Endothelial cell (in vitro differentiated cells): ENCODE measurements at regions not wholly inside any gene's neighbourhood (a gene's known extent, or its start where the extent isn't known, plus 50 kb on each side); places are given as distances from the start of the nearest gene placed in this dataset. TPM values are rescaled to one million over a fixed set of nuclear protein-coding genes. Genes with fewer than 3 reads are reported as not detected.

Source experiments
- DNase-seq: peaks from one replicate; pipeline ENCODE4 v3.0.0; 2021; ENCODE audit warnings: low spot score
- H3K27ac Mint-ChIP-seq: one replicate; pipeline ENCODE4 v1.8.0; 2021; ENCODE audit warnings: mixed read lengths, inconsistent platforms; ENCODE audit not compliant: unreplicated experiment
- H3K27me3 Mint-ChIP-seq: one replicate; pipeline ENCODE4 v1.8.0; 2021; ENCODE audit warnings: mild to moderate bottlenecking, moderate library complexity, mixed read lengths, inconsistent platforms; ENCODE audit not compliant: unreplicated experiment
- H3K36me3 Mint-ChIP-seq: one replicate; pipeline ENCODE4 v1.8.0; 2021; ENCODE audit warnings: mild to moderate bottlenecking, low read depth, mixed read lengths, inconsistent platforms; ENCODE audit not compliant: unreplicated experiment
- H3K4me1 Mint-ChIP-seq: one replicate; pipeline ENCODE4 v1.8.0; 2021; ENCODE audit warnings: mild to moderate bottlenecking, mixed read lengths, inconsistent platforms; ENCODE audit not compliant: unreplicated experiment
- H3K4me3 Mint-ChIP-seq: one replicate; pipeline ENCODE4 v1.8.0; 2021; ENCODE audit warnings: mild to moderate bottlenecking, mixed read lengths, inconsistent platforms; ENCODE audit not compliant: unreplicated experiment
- H3K9me3 Mint-ChIP-seq: one replicate; pipeline ENCODE4 v1.8.0; 2021; ENCODE audit warnings: mixed read lengths, inconsistent platforms; ENCODE audit not compliant: unreplicated experiment
- CTCF ChIP-seq: fragments of 200-600 bp; sonication (generic); IDR thresholded peaks from one replicate; pipeline ENCODE4 v1.5.0; 2021; ENCODE audit warnings: antibody characterized with exemption; ENCODE audit not compliant: unreplicated experiment
- microRNA-seq: library from miRNA; unstranded; fragments of <30 nt; microRNA quantifications from one replicate; pipeline ENCODE4, GENCODE V29; 2020; ENCODE audit not compliant: unreplicated experiment

GRCh38 chr5:96016216-96016615 is 54.6 kb upstream of the ELL2 start:
- Mint-ChIP-seq H3K4me3 (no peak overlapping the region), H3K9me3 (no peaks in the 10 kb centered on the region), H3K36me3 (no peaks in the 10 kb centered on the region), H3K27me3 (no peaks in the 10 kb centered on the region), H3K4me1 (peaks cover 4% of the 10 kb centered on the region), H3K27ac (no peak overlapping the region)
- DNase-seq: no peak
- no peak for TF ChIP-seq CTCF

GRCh38 chr5:96015709-96016108 is 54.1 kb upstream of the ELL2 start:
- DNase-seq: no peak
- H3K27ac Mint-ChIP-seq: no peak overlapping the region
- no peaks in the 10 kb centered on the region for H3K27me3 Mint-ChIP-seq

GRCh38 chr5:96014395-96014794 is 52.7 kb upstream of the ELL2 start:
- Mint-ChIP-seq H3K9me3 (no peaks in the 10 kb centered on the region), H3K36me3 (no peaks in the 10 kb centered on the region), H3K4me3 (no peak overlapping the region), H3K27ac (no peak overlapping the region), H3K27me3 (no peaks in the 10 kb centered on the region), H3K4me1 (peaks cover 4% of the 10 kb centered on the region)
- no peak for TF ChIP-seq CTCF
- no peak for DNase-seq

More at GRCh38 chr5:96015709-96016108, 54.1 kb upstream of the ELL2 start:
- Mint-ChIP-seq H3K36me3 (no peaks in the 10 kb centered on the region), H3K4me1 (peaks cover 4% of the 10 kb centered on the region), H3K4me3 (no peak overlapping the region), H3K9me3 (no peaks in the 10 kb centered on the region)
- TF ChIP-seq CTCF: no peak

GRCh38 chr5:96013254-96013653 is 51.6 kb upstream of the ELL2 start:
- H3K27ac Mint-ChIP-seq: no peak overlapping the region
- no peaks in the 10 kb centered on the region for H3K9me3 Mint-ChIP-seq
- DNase-seq: no peak
- no peak for TF ChIP-seq CTCF
- H3K4me3 Mint-ChIP-seq: no peak overlapping the region
- H3K36me3 Mint-ChIP-seq: no peaks in the 10 kb centered on the region
- H3K27me3 Mint-ChIP-seq: no peaks in the 10 kb centered on the region
- H3K4me1 Mint-ChIP-seq: peaks cover 4% of the 10 kb centered on the region

- Mint-ChIP-seq H3K4me1 (peaks cover 4% of the 10 kb centered on the region), H3K27ac (no peak overlapping the region), H3K9me3 (no peaks in the 10 kb centered on the region), H3K4me3 (no peak overlapping the region), H3K27me3 (no peaks in the 10 kb centered on the region), H3K36me3 (no peaks in the 10 kb centered on the region)
- no peak for TF ChIP-seq CTCF
- no peak for DNase-seq
Observed at GRCh38 chr5:96012399-96012798, 50.7 kb upstream of the ELL2 start.

Small RNAs in the stretch of these regions (microRNA-seq; reads per million reads assigned to microRNA genes)
- gene MIR583: not detected
